Fibroblast of peridontal ligament (primary cell): ENCODE measurements at regions not wholly inside any gene's neighbourhood (a gene's known extent, or its start where the extent isn't known, plus 50 kb on each side); places are given as distances from the start of the nearest gene placed in this dataset.

Source experiments
- DNase-seq: peaks from one replicate; pipeline ENCODE4 v3.0.0-alpha.2; 2010; ENCODE audit errors: extremely low read depth

- DNase-seq: no peak
These were observed 1961.9 kb upstream of the CELF4 start for GRCh38 chr18:39527465-39527864.

GRCh38 chr18:39524370-39524769 is 1958.8 kb upstream of the CELF4 start:
- no peak for DNase-seq

GRCh38 chr18:39523281-39523680 is 1957.7 kb upstream of the CELF4 start:
- DNase-seq: no peak

- no peak for DNase-seq
These were observed 1955.6 kb upstream of the CELF4 start for GRCh38 chr18:39521164-39521563.

GRCh38 chr18:39519741-39520140 is 1954.1 kb upstream of the CELF4 start:
- no peak for DNase-seq

- no peak for DNase-seq
These were observed 1949.7 kb upstream of the CELF4 start for GRCh38 chr18:39515299-39515698.

GRCh38 chr18:39513186-39513585 is 1947.6 kb upstream of the CELF4 start:
- DNase-seq: no peak

- DNase-seq: no peak
These were observed 1941.2 kb upstream of the CELF4 start for GRCh38 chr18:39506581-39507330.

- no peak for DNase-seq
These were observed 1934.7 kb upstream of the CELF4 start for GRCh38 chr18:39500306-39500705.

- DNase-seq: no peak
These were observed 1932.2 kb upstream of the CELF4 start for GRCh38 chr18:39497821-39498220.

- DNase-seq: no peak
These were observed 1931.4 kb upstream of the CELF4 start for GRCh38 chr18:39496986-39497385.

- no peak for DNase-seq
These were observed 1928.8 kb upstream of the CELF4 start for GRCh38 chr18:39494211-39494896.

GRCh38 chr18:39491408-39491807 is 1925.8 kb upstream of the CELF4 start:
- no peak for DNase-seq

- peak; percentile 5 for DNase-seq
These were observed 1923.8 kb upstream of the CELF4 start for GRCh38 chr18:39489431-39489830.

- DNase-seq: no peak
These were observed 1922.3 kb upstream of the CELF4 start for GRCh38 chr18:39487932-39488331.

GRCh38 chr18:39486268-39486667 is 1920.7 kb upstream of the CELF4 start:
- DNase-seq: no peak

GRCh38 chr18:39485696-39486095 is 1920.1 kb upstream of the CELF4 start:
- DNase-seq: peak; percentile 11

- DNase-seq: no peak
These were observed 1915.7 kb upstream of the CELF4 start for GRCh38 chr18:39481281-39481680.

GRCh38 chr18:39480494-39481195 is 1915.0 kb upstream of the CELF4 start:
- DNase-seq: peak; percentile 6

GRCh38 chr18:39464006-39464405 is 1898.4 kb upstream of the CELF4 start:
- DNase-seq: no peak

GRCh38 chr18:39462436-39462835 is 1896.8 kb upstream of the CELF4 start:
- peak; percentile 8 for DNase-seq

- peak; percentile 3 for DNase-seq
These were observed 1894.5 kb upstream of the CELF4 start for GRCh38 chr18:39460136-39460535.

GRCh38 chr18:39455285-39455684 is 1889.7 kb upstream of the CELF4 start:
- peak; percentile 54 for DNase-seq
